HL-60 (cell line): ENCODE measurements at regions not wholly inside any gene's neighbourhood (a gene's known extent, or its start where the extent isn't known, plus 50 kb on each side); places are given as distances from the start of the nearest gene placed in this dataset.

ENCODE experiments used
- CTCF ChIP-seq: IDR thresholded peaks from one replicate; pipeline ENCODE4 v1.5.1; 2011; ENCODE audit warnings: low read length, control low read depth, inconsistent platforms; ENCODE audit not compliant: insufficient read depth
- GABPA ChIP-seq: IDR thresholded peaks from 2 replicates; pipeline ENCODE4 v1.6.1; 2012; ENCODE audit warnings: low read depth
- POLR2AphosphoS5 ChIP-seq: IDR thresholded peaks from 2 replicates; pipeline ENCODE4 v1.6.1; 2012; ENCODE audit warnings: low read depth
- SPI1 ChIP-seq: IDR thresholded peaks from 2 replicates; pipeline ENCODE4 v1.6.1; 2012; ENCODE audit warnings: low read depth, mild to moderate bottlenecking, borderline replicate concordance
- TF ChIP-seq, protein P1 (sequence below): IDR thresholded peaks from 2 replicates; pipeline ENCODE4 v1.6.1; 2012; ENCODE audit warnings: low read depth; ENCODE audit not compliant: insufficient replicate concordance

GRCh38 chr5:126716861-126717260 is 60.1 kb upstream of the LMNB1 start:
- no peak for TF ChIP-seq CTCF
- TF ChIP-seq, protein P1, sequence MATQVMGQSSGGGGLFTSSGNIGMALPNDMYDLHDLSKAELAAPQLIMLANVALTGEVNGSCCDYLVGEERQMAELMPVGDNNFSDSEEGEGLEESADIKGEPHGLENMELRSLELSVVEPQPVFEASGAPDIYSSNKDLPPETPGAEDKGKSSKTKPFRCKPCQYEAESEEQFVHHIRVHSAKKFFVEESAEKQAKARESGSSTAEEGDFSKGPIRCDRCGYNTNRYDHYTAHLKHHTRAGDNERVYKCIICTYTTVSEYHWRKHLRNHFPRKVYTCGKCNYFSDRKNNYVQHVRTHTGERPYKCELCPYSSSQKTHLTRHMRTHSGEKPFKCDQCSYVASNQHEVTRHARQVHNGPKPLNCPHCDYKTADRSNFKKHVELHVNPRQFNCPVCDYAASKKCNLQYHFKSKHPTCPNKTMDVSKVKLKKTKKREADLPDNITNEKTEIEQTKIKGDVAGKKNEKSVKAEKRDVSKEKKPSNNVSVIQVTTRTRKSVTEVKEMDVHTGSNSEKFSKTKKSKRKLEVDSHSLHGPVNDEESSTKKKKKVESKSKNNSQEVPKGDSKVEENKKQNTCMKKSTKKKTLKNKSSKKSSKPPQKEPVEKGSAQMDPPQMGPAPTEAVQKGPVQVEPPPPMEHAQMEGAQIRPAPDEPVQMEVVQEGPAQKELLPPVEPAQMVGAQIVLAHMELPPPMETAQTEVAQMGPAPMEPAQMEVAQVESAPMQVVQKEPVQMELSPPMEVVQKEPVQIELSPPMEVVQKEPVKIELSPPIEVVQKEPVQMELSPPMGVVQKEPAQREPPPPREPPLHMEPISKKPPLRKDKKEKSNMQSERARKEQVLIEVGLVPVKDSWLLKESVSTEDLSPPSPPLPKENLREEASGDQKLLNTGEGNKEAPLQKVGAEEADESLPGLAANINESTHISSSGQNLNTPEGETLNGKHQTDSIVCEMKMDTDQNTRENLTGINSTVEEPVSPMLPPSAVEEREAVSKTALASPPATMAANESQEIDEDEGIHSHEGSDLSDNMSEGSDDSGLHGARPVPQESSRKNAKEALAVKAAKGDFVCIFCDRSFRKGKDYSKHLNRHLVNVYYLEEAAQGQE = no peak
- TF ChIP-seq POLR2AphosphoS5 = no peak
- no peak for TF ChIP-seq SPI1
- TF ChIP-seq GABPA = no peak
